Neural crest cell (in vitro differentiated cells): ENCODE measurements at regions not wholly inside any gene's neighbourhood (a gene's known extent, or its start where the extent isn't known, plus 50 kb on each side); places are given as distances from the start of the nearest gene placed in this dataset.

Experiments
- DNase-seq: peaks from one replicate; pipeline ENCODE4 v3.0.0; 2021; ENCODE audit warnings: low read depth, mixed read lengths, low spot score
- H3K27ac Mint-ChIP-seq: one replicate; pipeline ENCODE4 v1.8.0; 2021; ENCODE audit warnings: mild to moderate bottlenecking, mixed read lengths; ENCODE audit not compliant: unreplicated experiment
- H3K27me3 Mint-ChIP-seq: 2 replicates; pipeline ENCODE4 v1.8.0; 2021; ENCODE audit warnings: low read depth, mild to moderate bottlenecking, mixed read lengths
- H3K36me3 Mint-ChIP-seq: 2 replicates; pipeline ENCODE4 v1.8.0; 2021; ENCODE audit warnings: low read depth, mild to moderate bottlenecking, mixed read lengths
- H3K4me1 Mint-ChIP-seq: 2 replicates; pipeline ENCODE4 v1.8.0; 2021; ENCODE audit warnings: mixed read lengths
- H3K4me3 Mint-ChIP-seq: one replicate; pipeline ENCODE4 v1.8.0; 2021; ENCODE audit warnings: mild to moderate bottlenecking, mixed read lengths
- H3K9me3 Mint-ChIP-seq: 2 replicates; pipeline ENCODE4 v1.8.0; 2021; ENCODE audit warnings: mixed read lengths
- CTCF ChIP-seq: fragments of 200-600 bp; sonication (generic); conservative IDR thresholded peaks from 2 replicates; pipeline ENCODE4 v1.5.0; 2021; ENCODE audit warnings: antibody characterized with exemption, mild to moderate bottlenecking

GRCh38 chr7:138295049-138295637 lies 164.9 kb upstream of the TRIM24 start:
- Mint-ChIP-seq H3K4me1 (peaks cover 8% of the 10 kb centered on the region), H3K4me3 (no peak overlapping the region), H3K27ac (no peak overlapping the region), H3K36me3 (peaks cover 6% of the 10 kb centered on the region), H3K9me3 (peaks cover 2% of the 10 kb centered on the region), H3K27me3 (no peaks in the 10 kb centered on the region)
- DNase-seq, result no peak
- no peak for TF ChIP-seq CTCF

GRCh38 chr7:138297526-138297925 lies 162.5 kb upstream of the TRIM24 start:
- Mint-ChIP-seq H3K27ac (no peak overlapping the region), H3K36me3 (no peaks in the 10 kb centered on the region), H3K4me3 (no peak overlapping the region), H3K27me3 (no peaks in the 10 kb centered on the region), H3K9me3 (no peaks in the 10 kb centered on the region), H3K4me1 (peaks cover 6% of the 10 kb centered on the region)
- no peak for TF ChIP-seq CTCF
- no peak for DNase-seq

- Mint-ChIP-seq H3K4me1 (no peaks in the 10 kb centered on the region), H3K27me3 (no peaks in the 10 kb centered on the region), H3K27ac (no peak overlapping the region), H3K36me3 (no peaks in the 10 kb centered on the region), H3K9me3 (no peaks in the 10 kb centered on the region), H3K4me3 (no peak overlapping the region)
- DNase-seq, result no peak
- no peak for TF ChIP-seq CTCF
Measured at GRCh38 chr7:138299066-138299465, 161.0 kb upstream of the TRIM24 start.

- no peaks in the 10 kb centered on the region for H3K36me3 Mint-ChIP-seq
- no peak for DNase-seq
- no peak overlapping the region for H3K27ac Mint-ChIP-seq
- no peaks in the 10 kb centered on the region for H3K9me3 Mint-ChIP-seq
- no peaks in the 10 kb centered on the region for H3K4me1 Mint-ChIP-seq
- no peak overlapping the region for H3K4me3 Mint-ChIP-seq
- H3K27me3 Mint-ChIP-seq, result no peaks in the 10 kb centered on the region
- no peak for TF ChIP-seq CTCF
Measured at GRCh38 chr7:138303230-138304070, 156.6 kb upstream of the TRIM24 start.

GRCh38 chr7:138304071-138304320 lies 156.1 kb upstream of the TRIM24 start:
- no peaks in the 10 kb centered on the region for H3K27me3 Mint-ChIP-seq
- no peak for DNase-seq
- no peaks in the 10 kb centered on the region for H3K36me3 Mint-ChIP-seq
- no peak overlapping the region for H3K27ac Mint-ChIP-seq
- no peaks in the 10 kb centered on the region for H3K4me1 Mint-ChIP-seq
- no peaks in the 10 kb centered on the region for H3K9me3 Mint-ChIP-seq
- H3K4me3 Mint-ChIP-seq, result no peak overlapping the region
- no peak for TF ChIP-seq CTCF
